ENCODE measurements at regions not wholly inside any gene's neighbourhood (a gene's known extent, or its start where the extent isn't known, plus 50 kb on each side); places are given as distances from the start of the nearest gene placed in this dataset.

DNA sequence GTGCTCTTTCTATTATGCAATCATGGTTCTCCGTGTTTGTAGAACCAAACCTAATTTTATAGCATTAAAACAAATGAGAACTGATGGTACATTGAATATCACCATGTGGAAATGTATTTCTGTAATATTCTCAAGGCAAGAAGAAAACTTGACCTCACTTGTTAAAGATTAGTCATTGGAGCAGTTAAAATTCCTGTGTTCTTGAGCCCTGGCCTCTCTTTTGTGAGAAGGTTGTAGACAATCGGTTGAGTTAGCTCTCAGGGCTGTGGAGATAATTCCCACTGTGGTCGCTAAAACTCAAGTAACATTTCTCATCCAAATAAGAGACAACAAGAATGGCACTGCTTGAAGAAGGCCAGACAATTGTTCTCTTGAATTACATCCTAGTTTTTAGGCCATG, 216.0 kb upstream of the KLF4 start:
- no peak overlapping the region for H3K27ac ChIP-seq (ENCODE audit: insufficient read depth, low read depth, low read length)
- H3K4me1 ChIP-seq (ENCODE audit: control insufficient read depth, extremely low read depth, insufficient read depth, low read length), result no peaks in the 10 kb centered on the region
- no peak for DNase-seq (ENCODE audit: low read depth, low spot score)
- H4K20me1 ChIP-seq (replicated peaks; ENCODE audit: control insufficient read depth, extremely low read depth, insufficient read depth, low read length), result no peaks in the 10 kb centered on the region
- H3K9me3 ChIP-seq (replicated peaks; ENCODE audit: control insufficient read depth, insufficient read depth, low read length), result no peaks in the 10 kb centered on the region
- no peak for FAIRE-seq
- H3K27me3 ChIP-seq (ENCODE audit: control insufficient read depth in 2 of 2, insufficient read depth in 2 of 2, low read length in 2 of 2), result peaks cover 16 to 29% of the 10 kb centered on the region in 2 experiments
- H3K4me2 ChIP-seq (ENCODE audit: insufficient read depth, low read length), result no peak overlapping the region
- dilution Hi-C loops (cut with MboI; ENCODE audit: extremely low pct_ligation_motif_present, low sequenced_read_pairs) (no loop called here), intact Hi-C loops (cut with micrococcal nuclease) (no loop called here)
- BruUV-seq (replicated peaks), result no TSS peak
- H3K36me3 ChIP-seq (ENCODE audit: control insufficient read depth in 2 of 2, extremely low read depth in 1 of 2, insufficient read depth in 2 of 2, low read length in 2 of 2), result no peaks in the 10 kb centered on the region
- no peak overlapping the region for H2AFZ ChIP-seq (ENCODE audit: low read depth, low read length)
- TF ChIP-seq GATA2 (IDR thresholded peaks at IDR 0.05; ENCODE audit: insufficient read depth, insufficient read length, low read depth, low read length), result no peak
- TF ChIP-seq EZH2 (IDR thresholded peaks at IDR 0.05; ENCODE audit: borderline replicate concordance, low read depth, low read length, severe bottlenecking), result no peak
- TF ChIP-seq, protein P1, sequence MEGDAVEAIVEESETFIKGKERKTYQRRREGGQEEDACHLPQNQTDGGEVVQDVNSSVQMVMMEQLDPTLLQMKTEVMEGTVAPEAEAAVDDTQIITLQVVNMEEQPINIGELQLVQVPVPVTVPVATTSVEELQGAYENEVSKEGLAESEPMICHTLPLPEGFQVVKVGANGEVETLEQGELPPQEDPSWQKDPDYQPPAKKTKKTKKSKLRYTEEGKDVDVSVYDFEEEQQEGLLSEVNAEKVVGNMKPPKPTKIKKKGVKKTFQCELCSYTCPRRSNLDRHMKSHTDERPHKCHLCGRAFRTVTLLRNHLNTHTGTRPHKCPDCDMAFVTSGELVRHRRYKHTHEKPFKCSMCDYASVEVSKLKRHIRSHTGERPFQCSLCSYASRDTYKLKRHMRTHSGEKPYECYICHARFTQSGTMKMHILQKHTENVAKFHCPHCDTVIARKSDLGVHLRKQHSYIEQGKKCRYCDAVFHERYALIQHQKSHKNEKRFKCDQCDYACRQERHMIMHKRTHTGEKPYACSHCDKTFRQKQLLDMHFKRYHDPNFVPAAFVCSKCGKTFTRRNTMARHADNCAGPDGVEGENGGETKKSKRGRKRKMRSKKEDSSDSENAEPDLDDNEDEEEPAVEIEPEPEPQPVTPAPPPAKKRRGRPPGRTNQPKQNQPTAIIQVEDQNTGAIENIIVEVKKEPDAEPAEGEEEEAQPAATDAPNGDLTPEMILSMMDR (IDR thresholded peaks at IDR 0.05; ENCODE audit: extremely low read depth in 1 of 2, insufficient read depth in 1 of 2, low read depth in 1 of 2, low read length in 2 of 2), result no peak
- no peak for TF ChIP-seq POLR2A (IDR thresholded peaks at IDR 0.05; ENCODE audit: low read depth, low read length)
- TF ChIP-seq POLR2AphosphoS5 (IDR thresholded peaks at IDR 0.05; ENCODE audit: insufficient read depth, low read depth, low read length), result no peak
- TF ChIP-seq FOS (IDR thresholded peaks at IDR 0.05; ENCODE audit: borderline replicate concordance, insufficient read depth, low read length), result no peak
- TF ChIP-seq JUN (IDR thresholded peaks at IDR 0.05; ENCODE audit: borderline replicate concordance, insufficient read depth, insufficient read length, low read depth), result no peak
- TF ChIP-seq MYC (IDR thresholded peaks at IDR 0.05; ENCODE audit: low read depth, low read length), result no peak
- TF ChIP-seq, protein P2, sequence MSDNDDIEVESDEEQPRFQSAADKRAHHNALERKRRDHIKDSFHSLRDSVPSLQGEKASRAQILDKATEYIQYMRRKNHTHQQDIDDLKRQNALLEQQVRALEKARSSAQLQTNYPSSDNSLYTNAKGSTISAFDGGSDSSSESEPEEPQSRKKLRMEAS (IDR thresholded peaks at IDR 0.05; ENCODE audit: insufficient read depth, insufficient read length), result no peak
- H3K79me2 ChIP-seq (ENCODE audit: control insufficient read depth, insufficient read depth, low read length), result no peaks in the 10 kb centered on the region
- H3K4me3 ChIP-seq (replicated peaks in 1 of 3; ENCODE audit: insufficient read depth in 1 of 3, low read depth in 1 of 3, low read length in 3 of 3), result no peak overlapping the region
- POLR2A ChIA-PET, result no interaction called here
- no peaks in the 10 kb centered on the region for H3K9me1 ChIP-seq (replicated peaks; ENCODE audit: control insufficient read depth, extremely low read depth, insufficient read depth, low read length)
- no peak overlapping the region for H3K9ac ChIP-seq (replicated peaks; ENCODE audit: extremely low read depth, insufficient read depth, low read length)
- CTCF ChIA-PET, result no interaction called here

All from endothelial cell of umbilical vein (primary cell).